Upper lobe of right lung (tissue), 1 donor: ENCODE measurements at regions not wholly inside any gene's neighbourhood (a gene's known extent, or its start where the extent isn't known, plus 50 kb on each side); places are given as distances from the start of the nearest gene placed in this dataset.

Source experiments
- ATAC-seq: fragments of 200-7000 bp; cut with Tn5 transposase; one replicate; pipeline ENCODE4 v1.9.1; 2020; ENCODE audit warnings: mild to moderate bottlenecking, moderate library complexity
- DNase-seq: peaks from one replicate; pipeline ENCODE4 v3.0.0-alpha.2; 2020
- H3K27ac ChIP-seq: fragments of 200-600 bp; one replicate; pipeline ENCODE4 v1.8.0; 2022
- H3K27me3 ChIP-seq: fragments of 200-600 bp; one replicate; pipeline ENCODE4 v1.8.0; 2022; ENCODE audit warnings: mild to moderate bottlenecking
- H3K36me3 ChIP-seq: fragments of 200-600 bp; one replicate; pipeline ENCODE4 v1.8.0; 2022
- H3K4me1 ChIP-seq: fragments of 200-600 bp; one replicate; pipeline ENCODE4 v1.8.0; 2022
- H3K4me3 ChIP-seq: fragments of 200-600 bp; one replicate; pipeline ENCODE4 v1.8.0; 2022; ENCODE audit warnings: mild to moderate bottlenecking
- H3K9me3 ChIP-seq: fragments of 200-600 bp; one replicate; pipeline ENCODE4 v1.8.0; 2022
- CTCF ChIP-seq: fragments of 200-600 bp; IDR thresholded peaks from one replicate; pipeline ENCODE4 v1.8.0; 2022; ENCODE audit warnings: antibody characterized with exemption
- intact Hi-C: fragments of 100-400 bp; cut with DNase I; formaldehyde crosslinking; loops from one replicate; pipeline ENCODE4 v1.11.0; 2022
- donor health status: DM: no; HTN: yes; CAD: no; lungs with severe emphysema.

- no peak for TF ChIP-seq CTCF
- Histone ChIP-seq H3K9me3 (peaks cover 4% of the 10 kb centered on the region), H3K4me3 (no peak overlapping the region), H3K36me3 (no peaks in the 10 kb centered on the region), H3K27ac (no peak overlapping the region), H3K4me1 (peaks cover 11% of the 10 kb centered on the region), H3K27me3 (no peaks in the 10 kb centered on the region)
- intact Hi-C loops: no loop called here
- DNase-seq: no peak
- no peak for ATAC-seq
These were observed 160.4 kb downstream of the UACA start for GRCh38 chr15:70602834-70603560.

- DNase-seq (no peak), ATAC-seq (no peak)
- intact Hi-C loops: no loop called here
- Histone ChIP-seq H3K4me1 (peaks cover 11% of the 10 kb centered on the region), H3K36me3 (no peaks in the 10 kb centered on the region), H3K27ac (no peak overlapping the region), H3K4me3 (no peak overlapping the region), H3K9me3 (peaks cover 4% of the 10 kb centered on the region), H3K27me3 (no peaks in the 10 kb centered on the region)
- TF ChIP-seq CTCF: no peak
These were observed 161.1 kb downstream of the UACA start for GRCh38 chr15:70602281-70602680.

- no peak overlapping the region for H3K4me3 ChIP-seq
- H3K4me1 ChIP-seq: no peaks in the 10 kb centered on the region
- intact Hi-C loops: no loop called here
- H3K27ac ChIP-seq: no peak overlapping the region
- ATAC-seq (no peak), DNase-seq (no peak)
- H3K27me3 ChIP-seq: no peaks in the 10 kb centered on the region
- no peaks in the 10 kb centered on the region for H3K36me3 ChIP-seq
- no peak for TF ChIP-seq CTCF
- H3K9me3 ChIP-seq: peaks cover 4% of the 10 kb centered on the region
These were observed 165.4 kb downstream of the UACA start for GRCh38 chr15:70597945-70598344.

- DNase-seq (no peak), ATAC-seq (no peak)
- Histone ChIP-seq H3K4me1 (no peaks in the 10 kb centered on the region), H3K9me3 (peaks cover 4% of the 10 kb centered on the region), H3K27me3 (no peaks in the 10 kb centered on the region), H3K36me3 (no peaks in the 10 kb centered on the region), H3K4me3 (no peak overlapping the region), H3K27ac (no peak overlapping the region)
- intact Hi-C loops: no loop called here
- no peak for TF ChIP-seq CTCF
These were observed 166.2 kb downstream of the UACA start for GRCh38 chr15:70597056-70597603.

GRCh38 chr15:70596354-70597055 is 166.9 kb downstream of the UACA start:
- H3K27ac ChIP-seq: no peak overlapping the region
- TF ChIP-seq CTCF: no peak
- DNase-seq (no peak), ATAC-seq (no peak)
- peaks cover 4% of the 10 kb centered on the region for H3K9me3 ChIP-seq
- intact Hi-C loops: no loop called here
- no peaks in the 10 kb centered on the region for H3K4me1 ChIP-seq
- H3K27me3 ChIP-seq: no peaks in the 10 kb centered on the region
- no peaks in the 10 kb centered on the region for H3K36me3 ChIP-seq
- no peak overlapping the region for H3K4me3 ChIP-seq
